GM19238 (cell line): ENCODE measurements at regions not wholly inside any gene's neighbourhood (a gene's known extent, or its start where the extent isn't known, plus 50 kb on each side); places are given as distances from the start of the nearest gene placed in this dataset.
"Not testable (repeated sequence)": the region's sequence is repeated elsewhere in the genome, so short reads cannot be mapped to it uniquely, and the experiment has no call there.

Source experiments
- DNase-seq: peaks from one replicate; pipeline ENCODE4 v3.0.0; 2011; ENCODE audit warnings: low spot score; ENCODE audit not compliant: insufficient read length

DNA sequence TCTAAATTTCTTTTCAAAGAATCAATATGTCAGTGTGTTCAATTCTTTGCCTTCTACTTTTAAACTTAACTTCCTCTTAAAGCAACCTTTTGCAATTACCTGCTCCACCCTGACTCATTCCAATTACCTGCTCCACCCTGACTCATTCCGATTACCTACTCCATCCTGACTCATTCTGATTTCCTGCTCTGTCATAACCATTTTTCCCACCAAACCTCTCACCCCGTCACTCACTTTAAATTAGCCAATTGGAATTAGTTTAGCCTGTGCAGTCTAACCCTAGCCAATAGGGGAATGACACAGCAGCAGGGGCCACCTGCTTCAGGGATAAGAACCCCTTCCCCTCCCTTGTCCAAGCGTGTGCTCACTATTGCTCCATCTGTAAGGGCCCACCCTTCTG lies 157.1 kb upstream of the POU1F1 start:
- DNase-seq: not testable (repeated sequence)

DNA sequence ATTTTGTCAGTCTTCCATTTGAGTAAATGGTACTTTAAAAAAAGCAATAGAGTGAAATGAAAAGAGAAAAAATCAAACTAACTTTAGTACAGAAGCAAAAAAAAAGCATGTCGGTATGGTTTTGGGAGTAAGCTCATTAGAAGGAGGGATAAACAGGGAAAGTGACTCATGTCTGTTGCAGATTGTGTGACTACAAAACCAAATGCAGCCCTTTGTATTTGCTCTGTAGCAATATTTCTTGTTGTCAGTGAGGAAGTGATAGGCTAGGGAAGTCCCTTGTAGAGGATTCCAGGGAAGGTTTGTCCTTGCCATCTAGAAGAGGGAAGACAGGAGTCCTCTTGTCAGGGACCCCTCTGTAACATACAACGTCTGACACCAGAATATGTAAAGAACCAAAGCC lies 150.5 kb upstream of the POU1F1 start:
- DNase-seq: no peak

DNA sequence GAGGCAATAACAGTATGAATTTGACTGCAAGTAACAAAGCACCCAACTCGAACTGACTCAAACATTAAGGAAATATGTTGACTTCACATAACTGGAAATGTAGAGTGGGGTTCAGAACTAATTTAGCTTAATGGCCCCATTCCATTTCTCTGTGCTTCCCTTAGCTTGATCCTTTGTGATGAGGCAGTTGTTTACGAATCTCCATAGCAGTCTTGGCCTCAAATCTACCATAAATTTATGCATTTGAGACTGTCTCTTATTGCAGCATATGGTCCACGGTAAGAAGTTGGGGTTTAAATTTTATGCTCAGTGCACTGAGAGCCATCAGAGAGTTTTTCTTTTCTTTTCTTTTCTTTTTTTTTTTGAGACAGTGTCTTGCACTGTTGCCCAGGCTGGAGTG lies 148.7 kb upstream of the POU1F1 start:
- DNase-seq: no peak

DNA sequence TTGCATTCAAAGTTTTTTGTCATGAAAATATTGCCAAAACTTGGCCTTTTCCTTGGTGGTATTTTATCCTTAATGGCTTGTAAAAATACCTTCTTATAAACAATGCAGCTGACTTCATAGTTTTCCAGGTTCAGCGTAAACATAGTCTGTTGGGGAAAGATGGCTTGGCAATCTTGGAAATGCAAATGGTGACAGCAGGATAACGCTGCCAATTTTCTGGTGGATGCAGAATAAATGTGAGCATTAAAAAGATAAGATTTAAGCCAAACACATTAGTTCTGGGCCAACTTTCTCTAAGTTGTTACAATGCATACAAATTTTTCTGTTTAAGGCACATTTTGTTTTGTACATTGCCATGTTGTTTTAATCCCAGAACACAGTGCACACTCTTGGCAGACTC lies 147.0 kb upstream of the POU1F1 start:
- no peak for DNase-seq

DNA sequence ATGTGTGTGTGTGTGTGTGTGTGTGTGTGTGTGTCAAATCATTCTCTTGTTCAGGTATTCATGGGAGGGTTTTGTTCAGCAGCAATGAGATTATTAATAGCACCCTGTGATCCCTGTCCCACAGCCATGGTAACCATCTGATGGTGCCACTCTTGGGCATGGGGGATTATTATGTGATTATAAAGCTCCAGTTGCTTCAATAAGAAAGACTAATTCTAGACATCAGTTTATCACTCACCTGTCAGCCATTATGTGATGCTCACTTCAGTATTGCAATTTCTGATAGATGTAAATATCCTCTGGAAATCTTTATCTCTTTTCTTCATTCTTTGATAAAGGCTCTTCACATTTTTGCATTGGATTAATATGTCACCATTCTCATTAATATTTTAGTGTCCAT lies 145.9 kb upstream of the POU1F1 start:
- no peak for DNase-seq

DNA sequence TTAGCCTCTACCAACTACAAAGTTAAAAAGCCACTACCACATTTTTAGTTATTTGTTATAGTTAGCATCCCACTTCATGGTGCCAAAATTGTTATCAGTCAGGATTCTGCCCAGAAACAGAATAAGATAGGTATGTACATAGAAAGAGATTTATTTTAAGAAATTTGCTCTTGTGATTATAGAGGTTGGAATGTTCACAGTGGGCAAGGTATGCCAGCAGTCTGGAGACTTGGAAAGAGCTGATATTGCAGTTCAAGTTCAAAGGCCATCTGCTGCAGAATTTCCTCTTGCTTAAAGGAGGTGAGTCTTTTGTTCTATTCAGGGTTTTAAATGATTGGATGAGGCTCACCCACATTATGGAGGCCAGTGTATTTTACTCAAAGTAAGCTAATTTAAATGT lies 143.8 kb upstream of the POU1F1 start:
- no peak for DNase-seq

DNA sequence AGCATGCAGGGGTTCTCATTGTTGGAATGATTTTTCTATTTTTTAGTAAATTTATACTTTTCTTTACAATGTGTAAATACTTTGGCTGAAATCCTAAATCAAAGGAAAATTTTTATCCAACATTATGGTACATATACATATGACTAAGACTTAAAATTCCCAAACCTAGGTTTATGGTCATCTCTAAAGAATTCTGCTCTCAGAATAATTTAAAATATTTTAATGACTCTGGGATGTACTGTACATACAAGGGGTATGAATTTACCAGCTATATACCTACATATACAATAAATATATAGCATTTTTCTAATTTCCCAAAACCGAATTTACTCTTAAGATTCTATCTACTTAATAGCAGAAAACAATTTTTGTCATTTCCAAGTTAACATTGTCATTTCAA lies 137.9 kb upstream of the POU1F1 start:
- DNase-seq: no peak

DNA sequence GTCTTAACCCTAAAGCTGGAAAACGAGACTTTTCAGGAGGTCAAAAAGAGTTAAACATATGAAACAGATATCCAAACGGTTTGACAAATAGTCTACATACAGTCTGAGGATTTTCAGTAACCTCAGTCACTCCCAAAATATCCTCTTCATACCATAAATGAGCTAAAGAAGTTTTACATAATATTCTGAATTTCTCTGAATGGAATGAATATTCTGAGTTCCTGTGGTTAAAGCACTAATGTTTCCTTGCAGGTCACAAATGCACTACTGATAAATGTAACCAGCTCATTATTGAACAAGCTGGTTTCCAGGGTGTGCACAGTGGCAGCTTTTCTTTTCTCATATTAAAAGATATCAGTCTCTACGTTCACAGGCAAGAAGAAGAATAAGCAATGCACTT lies 137.4 kb upstream of the POU1F1 start:
- DNase-seq: no peak

DNA sequence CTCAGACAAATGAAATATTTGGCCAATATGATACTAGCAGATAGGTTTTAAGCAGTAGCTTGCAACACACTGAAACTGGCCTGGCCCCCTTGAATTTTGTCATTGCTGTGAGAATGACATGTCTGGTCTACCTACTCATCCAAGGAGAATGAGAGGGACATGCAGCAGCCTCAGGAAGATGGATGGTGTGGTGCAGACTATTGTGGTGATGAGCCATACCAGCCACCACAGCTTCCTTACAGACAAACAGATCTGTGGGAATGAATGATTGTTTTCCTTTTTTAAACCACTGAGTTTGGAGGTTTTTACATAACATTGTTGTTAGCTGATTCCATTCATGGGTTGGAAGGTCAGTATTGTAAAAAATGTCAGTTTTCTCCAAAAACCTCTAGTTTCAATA lies 133.7 kb upstream of the POU1F1 start:
- DNase-seq: no peak

DNA sequence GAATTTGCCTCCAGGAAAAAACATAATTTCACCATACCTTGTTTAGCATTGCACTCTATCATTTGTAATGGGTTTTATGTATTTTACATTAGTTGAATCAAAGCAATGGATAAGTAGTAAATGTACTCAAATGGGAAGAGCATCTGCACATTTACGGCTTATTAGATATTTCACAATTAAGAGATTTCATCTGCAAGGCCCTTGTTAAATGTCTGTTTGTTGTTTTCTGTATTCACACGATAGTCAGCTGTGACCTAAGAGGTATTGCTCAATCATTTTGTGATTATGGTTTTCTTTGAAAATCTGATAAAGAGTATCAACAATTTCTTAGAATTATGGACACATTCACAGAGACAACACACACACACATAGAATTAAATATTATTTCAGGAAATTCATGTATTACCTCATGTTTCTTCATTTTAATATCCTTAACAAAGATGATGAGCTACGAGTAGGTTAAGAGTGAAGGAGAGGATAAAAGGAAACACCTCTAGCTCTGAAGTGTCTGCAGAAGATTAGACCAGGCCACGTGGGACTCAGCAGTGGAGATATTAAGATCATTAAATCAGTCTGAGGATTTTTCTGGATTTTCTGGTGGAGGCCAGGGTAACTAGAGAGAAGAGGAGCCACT lies 121.9 kb upstream of the POU1F1 start:
- DNase-seq: no peak

DNA sequence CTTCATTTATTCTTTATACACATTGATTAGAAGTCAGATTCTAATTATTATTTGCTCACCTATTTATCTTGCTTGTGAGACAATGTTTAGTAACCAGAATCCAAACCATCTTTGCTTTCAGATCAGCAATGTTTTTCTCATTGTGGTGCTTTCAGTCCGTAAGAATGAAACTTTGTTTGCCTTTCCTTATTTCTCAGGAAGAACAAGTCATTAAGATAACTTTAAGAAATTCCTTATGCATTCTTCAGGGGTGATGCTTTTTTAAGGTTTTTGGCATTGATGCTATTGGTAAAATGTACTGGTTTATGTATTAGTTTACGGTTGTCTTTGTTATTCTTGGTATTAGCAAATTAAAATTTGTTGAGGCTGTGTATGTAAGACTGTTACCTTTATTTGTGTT lies 120.8 kb upstream of the POU1F1 start:
- no peak for DNase-seq

DNA sequence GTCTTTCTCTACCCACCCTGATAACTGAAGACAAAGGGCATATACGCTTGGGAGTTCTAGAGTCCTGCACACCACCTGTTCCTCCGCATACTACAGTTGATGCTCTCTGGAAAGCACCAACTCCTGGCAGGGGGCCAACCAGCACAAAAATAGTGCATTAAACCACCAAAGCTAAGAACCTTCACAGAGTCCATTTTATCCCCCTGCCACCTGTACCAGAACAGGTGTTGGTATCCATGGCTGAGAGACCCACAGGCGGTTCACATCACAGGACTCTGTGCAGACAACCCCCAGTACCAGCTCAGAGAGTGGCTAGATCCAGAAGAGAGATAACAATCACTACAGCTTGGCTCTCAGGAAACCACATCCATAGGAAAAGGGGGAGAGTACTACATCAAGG lies 114.4 kb upstream of the POU1F1 start:
- no peak for DNase-seq

DNA sequence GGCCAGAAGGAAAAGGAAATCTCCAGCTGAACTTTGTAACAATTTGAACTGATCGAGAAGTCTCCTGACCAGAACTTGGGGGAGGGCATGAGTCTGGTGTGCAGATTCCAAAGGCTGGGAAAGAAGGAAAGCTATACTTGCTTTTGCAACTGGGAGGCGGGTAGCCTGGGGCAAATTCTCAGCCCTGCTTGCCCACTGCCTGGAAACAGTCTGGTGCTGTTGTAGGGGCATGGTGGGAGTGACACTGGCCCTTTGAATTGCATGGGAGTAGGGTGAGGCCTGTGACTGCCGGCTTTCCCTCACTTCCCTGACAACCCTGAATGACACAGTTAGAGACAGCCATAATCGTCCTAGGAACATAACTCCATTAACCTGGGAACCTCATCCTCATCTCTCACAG lies 114.0 kb upstream of the POU1F1 start:
- DNase-seq: no peak

DNA sequence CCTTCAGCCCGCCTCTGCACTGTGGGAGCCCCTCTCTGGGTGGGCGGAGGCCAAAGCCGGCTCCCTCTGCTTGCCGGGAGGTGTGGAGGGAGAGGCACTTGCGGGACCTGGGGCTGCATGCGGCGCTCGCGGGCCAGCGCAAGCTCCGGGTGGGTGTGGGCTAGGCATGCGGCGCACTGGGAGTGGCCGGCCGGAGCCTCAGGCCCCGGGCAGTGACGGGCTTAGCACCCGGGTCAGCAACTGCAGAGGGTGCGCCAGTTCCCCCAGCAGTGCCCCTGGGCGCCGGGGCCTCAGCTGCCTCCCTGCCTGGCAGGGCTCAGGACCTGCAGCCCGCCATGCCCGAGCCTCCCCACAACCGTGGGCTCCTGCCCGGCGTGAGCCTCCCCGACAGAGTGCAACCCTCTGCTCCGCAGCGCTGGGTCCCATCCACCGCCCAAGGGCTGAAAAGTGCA lies 98.9 kb upstream of the POU1F1 start:
- DNase-seq: no peak

DNA sequence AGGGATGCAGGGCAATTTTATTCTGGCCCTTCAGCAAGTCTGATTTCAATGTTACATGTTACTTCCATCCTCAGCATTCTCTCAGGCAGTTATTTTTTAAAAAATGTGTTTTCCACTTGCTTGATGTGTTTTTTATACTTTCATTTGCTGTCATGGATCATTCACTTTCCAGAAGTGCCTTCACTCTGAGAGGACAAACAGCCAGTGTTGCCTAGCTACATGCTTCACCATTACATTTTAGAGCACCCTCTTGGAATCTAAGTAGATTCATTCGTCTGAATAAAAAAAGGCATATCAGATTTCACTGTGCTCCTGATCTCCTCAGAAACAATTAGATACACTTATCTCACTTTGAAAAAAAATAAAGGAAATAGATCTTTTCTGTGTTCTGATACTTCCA lies 93.6 kb upstream of the POU1F1 start:
- no peak for DNase-seq

DNA sequence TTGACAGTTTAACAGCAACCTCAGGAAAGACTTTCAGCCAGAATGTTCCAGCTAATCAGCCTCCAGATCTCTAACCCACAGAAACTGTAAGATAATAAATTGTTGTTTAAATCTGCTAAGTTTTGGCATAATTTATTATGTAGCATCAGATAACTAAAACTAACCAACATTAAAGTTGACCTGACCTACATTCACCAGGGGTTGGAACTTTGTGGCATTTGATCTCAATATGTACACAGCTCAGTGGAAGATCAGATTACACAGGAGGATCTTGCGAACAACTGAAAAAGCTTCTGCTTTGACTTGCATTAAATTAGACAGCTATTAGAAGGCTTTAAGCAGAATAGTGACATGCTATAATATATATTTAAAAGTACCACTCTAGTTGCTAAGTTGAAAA lies 91.4 kb upstream of the POU1F1 start:
- DNase-seq: no peak

DNA sequence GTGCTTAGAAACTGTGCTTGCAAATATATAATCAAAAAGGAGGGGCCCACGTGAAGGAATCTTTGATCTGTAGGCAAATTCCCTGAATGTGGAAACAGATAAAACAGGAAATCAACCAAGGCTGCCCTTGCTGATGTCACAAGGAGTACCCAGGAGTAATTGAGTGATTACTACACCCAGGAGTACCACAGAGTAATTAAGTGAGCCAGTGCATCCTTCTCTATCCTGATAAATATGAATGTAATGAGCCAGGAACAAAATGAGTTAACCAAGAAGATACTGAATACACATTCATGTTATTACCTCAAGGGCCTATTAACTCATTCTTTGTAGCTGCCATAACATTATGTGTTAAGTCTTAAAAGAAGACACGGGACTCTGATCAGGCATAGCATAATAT lies 87.3 kb upstream of the POU1F1 start:
- DNase-seq: no peak

DNA sequence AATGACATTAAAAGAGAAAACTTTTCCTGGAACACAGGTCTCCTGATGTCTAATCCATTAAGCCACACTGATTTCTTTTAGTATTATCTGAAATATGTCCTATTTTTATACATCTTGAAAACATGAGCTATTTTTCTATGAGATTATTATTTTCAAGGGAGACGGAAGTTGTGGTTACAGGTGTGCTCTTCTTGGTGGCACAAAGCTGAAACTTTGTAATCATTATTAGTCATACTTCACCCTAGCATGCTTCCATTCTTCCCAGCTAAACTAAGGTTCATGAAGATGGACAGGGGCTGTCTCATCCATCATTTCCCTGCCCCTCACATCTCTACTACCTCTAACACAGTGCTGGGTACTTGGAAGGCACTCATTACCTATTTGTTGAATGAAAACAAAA lies 85.6 kb upstream of the POU1F1 start:
- no peak for DNase-seq

DNA sequence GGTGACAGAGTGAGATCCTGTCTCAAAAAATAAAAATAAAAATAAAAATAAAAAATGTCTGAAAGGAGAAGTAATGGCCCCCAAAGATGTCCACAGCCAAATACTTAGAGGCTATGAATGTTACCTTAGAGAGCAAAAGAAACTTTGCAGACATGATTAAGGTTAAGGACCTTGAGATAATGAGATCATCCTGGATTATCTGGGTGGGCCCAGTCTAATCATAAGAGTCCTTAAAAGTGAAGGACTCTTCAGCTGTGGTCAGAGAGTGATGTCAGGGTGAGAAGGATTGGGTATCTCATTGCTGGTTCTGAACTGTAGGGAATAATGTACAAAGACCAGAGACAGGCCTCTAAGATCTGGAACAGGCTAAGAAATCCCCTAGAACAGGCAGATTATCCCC lies 84.9 kb upstream of the POU1F1 start:
- no peak for DNase-seq

DNA sequence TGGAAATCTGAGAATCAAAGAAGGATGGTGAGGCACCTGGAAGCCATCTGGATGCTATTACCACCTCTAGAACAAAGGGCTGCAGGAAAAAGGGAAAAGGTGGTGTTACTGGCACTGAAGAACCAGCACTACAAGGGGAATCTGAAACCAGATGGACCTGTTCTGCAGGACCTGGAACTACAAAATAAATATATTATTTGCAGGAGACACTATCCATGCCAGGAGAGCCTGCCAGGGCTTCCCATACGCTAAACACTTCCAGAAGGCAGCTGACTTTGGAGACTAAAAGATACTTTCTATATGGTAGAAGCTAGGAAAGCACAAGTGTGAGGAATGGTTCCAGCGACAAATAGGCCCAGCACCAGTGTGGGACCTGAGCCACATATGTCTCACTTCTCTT lies 83.4 kb upstream of the POU1F1 start:
- no peak for DNase-seq

DNA sequence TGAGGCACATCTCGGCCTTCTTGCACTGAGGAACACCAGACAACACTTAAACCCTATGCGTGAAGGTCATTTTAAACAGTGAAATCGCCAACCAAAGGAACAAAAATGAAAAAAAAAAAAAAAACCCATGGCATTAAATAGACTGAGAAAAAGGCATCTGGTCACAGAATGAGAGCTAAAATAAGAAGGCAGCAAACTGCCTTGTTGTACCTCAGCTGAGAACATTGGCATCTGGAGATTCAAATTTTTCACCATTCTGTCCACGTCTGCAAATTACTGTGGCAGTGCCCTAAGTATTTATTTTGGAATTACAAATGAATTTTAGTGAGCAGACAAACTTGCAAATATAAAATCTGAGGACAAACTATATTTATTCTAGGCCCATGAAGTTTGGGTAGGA lies 82.6 kb upstream of the POU1F1 start:
- DNase-seq: no peak

DNA sequence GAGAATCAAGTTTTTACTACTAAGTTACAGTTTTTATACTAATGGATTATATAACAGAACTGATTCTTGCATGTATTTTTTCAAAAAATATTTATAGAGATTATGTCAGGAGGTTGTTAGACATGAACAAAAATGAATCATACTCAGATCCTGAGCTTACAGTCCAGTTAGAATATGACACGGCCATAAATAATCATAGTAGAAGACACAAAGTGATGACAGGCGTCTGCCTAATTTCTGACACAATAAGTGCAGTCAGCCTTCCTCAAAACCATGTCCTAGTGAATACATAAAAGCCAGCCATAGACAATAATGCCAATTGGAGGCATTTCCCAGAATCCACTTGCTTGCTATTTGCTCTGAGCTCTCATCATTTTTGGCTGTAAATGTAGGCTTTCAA lies 81.7 kb upstream of the POU1F1 start:
- DNase-seq: no peak

DNA sequence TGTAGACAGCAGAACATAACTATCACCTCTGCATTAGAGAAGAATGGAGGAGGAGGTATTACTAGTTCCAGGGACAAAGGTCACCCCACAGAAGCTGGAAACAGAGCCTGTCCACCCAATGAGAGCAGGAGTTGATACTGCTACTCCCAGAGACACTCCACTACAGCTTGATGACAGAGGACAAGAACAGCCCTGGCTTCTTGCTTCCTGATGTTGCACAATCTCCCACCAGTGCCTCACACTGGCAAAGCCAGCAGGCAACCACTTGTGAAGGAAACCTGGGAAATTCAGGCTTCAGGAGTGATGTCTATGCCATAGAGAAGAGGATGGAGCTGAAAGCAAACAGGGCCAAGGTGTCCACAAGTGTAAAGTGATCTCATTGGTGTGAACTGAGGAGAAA lies 78.0 kb upstream of the POU1F1 start:
- DNase-seq: no peak

DNA sequence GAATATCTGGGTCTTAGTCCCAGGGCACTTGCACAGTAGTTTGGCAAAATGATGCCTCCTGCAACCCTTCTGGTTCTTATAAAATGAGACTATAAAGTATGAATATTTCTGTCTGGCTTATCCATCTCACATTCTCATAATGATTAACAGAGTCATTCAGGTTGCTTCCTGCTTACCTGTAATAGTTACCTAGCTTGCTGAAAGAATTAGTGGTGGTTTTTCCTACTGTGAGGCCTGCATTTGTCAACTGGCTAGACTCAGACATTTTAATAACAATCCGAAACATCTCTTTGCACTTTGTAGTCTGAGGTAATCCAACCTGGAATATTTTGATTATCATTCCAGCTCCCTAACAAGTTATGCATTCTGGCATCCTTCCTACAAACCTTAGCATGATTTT lies 75.6 kb upstream of the POU1F1 start:
- no peak for DNase-seq
